ENCODE measurements at regions not wholly inside any gene's neighbourhood (a gene's known extent, or its start where the extent isn't known, plus 50 kb on each side); places are given as distances from the start of the nearest gene placed in this dataset.
"Not testable (repeated sequence)": the region's sequence is repeated elsewhere in the genome, so short reads cannot be mapped to it uniquely, and the experiment has no call there.

DNA sequence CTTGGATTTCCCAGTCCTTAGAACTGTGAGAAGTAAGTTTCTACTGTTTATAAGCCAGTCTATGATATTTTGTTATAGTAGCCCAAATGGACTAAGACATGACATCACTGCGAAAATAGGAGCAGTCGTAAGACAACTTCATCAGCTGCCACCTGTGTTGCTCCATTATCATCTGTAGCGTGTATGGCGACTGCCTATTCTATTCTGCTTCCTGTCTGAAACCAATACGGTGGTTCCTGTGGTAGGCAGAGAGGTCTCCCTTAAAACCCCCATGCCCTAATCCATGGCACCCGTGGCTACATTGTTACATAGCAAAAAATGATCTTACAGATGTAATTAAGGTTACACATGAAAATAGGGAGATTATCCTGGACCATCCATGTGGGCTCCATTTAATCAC lies 105.4 kb upstream of the FAT1 start:
- H3K27me3 ChIP-seq: no peaks in the 10 kb centered on the region
- DNase-seq: no peak
- no peak overlapping the region for H3K27ac ChIP-seq
- H3K4me1 ChIP-seq: no peaks in the 10 kb centered on the region; the same call in 1 of the 2 replicates
- no peaks in the 10 kb centered on the region for H3K36me3 ChIP-seq
- no peak overlapping the region for H3K4me3 ChIP-seq
- no peaks in the 10 kb centered on the region for H3K9me3 ChIP-seq (replicated peaks)

- Histone ChIP-seq H3K4me3 (no peak overlapping the region), H3K27me3 (no peaks in the 10 kb centered on the region), H3K36me3 (no peaks in the 10 kb centered on the region), H3K4me1 (no peaks in the 10 kb centered on the region; the same call in 1 of the 2 replicates), H3K9me3 (replicated peaks) (no peaks in the 10 kb centered on the region), H3K27ac (no peak overlapping the region)
- peak in 1 of 2 experiments; percentile 26 for DNase-seq
Observed at GRCh38 chr4:186829740-186830449, 106.2 kb upstream of the FAT1 start.

- H3K4me3 ChIP-seq: no peak overlapping the region
- no peaks in the 10 kb centered on the region for H3K27me3 ChIP-seq
- no peaks in the 10 kb centered on the region; the same call in 1 of the 2 replicates for H3K4me1 ChIP-seq
- H3K36me3 ChIP-seq: no peaks in the 10 kb centered on the region
- H3K27ac ChIP-seq: no peak overlapping the region
- no peak for DNase-seq
- H3K9me3 ChIP-seq (replicated peaks): no peaks in the 10 kb centered on the region
Observed at GRCh38 chr4:186831574-186831973, 107.9 kb upstream of the FAT1 start.

DNA sequence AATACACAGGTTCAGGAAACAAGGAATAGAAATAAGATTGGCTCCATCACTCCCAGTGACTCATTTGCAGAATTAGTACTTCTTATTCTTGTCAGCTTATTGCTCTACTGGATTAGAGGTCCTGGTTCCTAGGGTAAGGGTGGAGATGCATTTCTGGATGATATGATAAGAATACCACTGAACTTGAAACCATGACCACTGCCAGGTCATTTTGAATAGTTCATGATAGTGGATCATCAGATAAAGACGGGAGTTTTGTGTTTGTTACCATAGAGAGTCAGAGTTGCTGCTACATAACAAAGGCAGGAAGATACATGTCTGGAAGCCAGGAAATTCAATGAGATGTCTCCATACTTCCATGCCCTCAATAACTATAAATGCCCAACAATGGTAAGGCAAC lies 109.2 kb upstream of the FAT1 start:
- Histone ChIP-seq H3K36me3 (no peaks in the 10 kb centered on the region), H3K9me3 (replicated peaks) (no peaks in the 10 kb centered on the region), H3K4me3 (no peak overlapping the region), H3K4me1 (no peaks in the 10 kb centered on the region; the same call in 1 of the 2 replicates), H3K27ac (no peak overlapping the region), H3K27me3 (no peaks in the 10 kb centered on the region)
- DNase-seq: no peak

- not testable (repeated sequence) for H3K36me3 ChIP-seq; H3K27ac ChIP-seq; H3K27me3 ChIP-seq; DNase-seq; H3K4me3 ChIP-seq; H3K4me1 ChIP-seq; H3K9me3 ChIP-seq (replicated peaks)
Observed at GRCh38 chr4:186837463-186837862, 113.8 kb upstream of the FAT1 start.

DNA sequence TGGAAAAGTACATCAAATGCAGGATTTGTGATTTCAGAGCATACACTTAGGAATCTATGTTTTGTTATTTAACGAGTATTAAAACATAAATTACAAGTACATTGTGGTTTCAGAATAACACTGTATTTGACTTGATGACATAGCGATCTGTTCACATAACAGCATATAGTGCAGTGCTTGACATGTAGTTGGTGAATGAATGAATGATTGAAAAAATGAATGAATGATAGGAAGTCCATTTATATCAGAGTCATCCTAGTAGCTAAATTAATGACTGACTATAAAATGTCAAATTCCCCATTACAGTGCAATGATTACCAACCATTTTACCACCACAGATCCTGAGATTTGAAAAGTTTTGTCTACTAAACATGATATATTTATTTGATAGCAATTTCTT lies 114.6 kb upstream of the FAT1 start:
- Histone ChIP-seq H3K27me3 (no peaks in the 10 kb centered on the region), H3K27ac (no peak overlapping the region), H3K36me3 (no peaks in the 10 kb centered on the region), H3K9me3 (replicated peaks) (no peaks in the 10 kb centered on the region), H3K4me1 (no peaks in the 10 kb centered on the region; the same call in 1 of the 2 replicates), H3K4me3 (no peak overlapping the region)
- DNase-seq: no peak

DNA sequence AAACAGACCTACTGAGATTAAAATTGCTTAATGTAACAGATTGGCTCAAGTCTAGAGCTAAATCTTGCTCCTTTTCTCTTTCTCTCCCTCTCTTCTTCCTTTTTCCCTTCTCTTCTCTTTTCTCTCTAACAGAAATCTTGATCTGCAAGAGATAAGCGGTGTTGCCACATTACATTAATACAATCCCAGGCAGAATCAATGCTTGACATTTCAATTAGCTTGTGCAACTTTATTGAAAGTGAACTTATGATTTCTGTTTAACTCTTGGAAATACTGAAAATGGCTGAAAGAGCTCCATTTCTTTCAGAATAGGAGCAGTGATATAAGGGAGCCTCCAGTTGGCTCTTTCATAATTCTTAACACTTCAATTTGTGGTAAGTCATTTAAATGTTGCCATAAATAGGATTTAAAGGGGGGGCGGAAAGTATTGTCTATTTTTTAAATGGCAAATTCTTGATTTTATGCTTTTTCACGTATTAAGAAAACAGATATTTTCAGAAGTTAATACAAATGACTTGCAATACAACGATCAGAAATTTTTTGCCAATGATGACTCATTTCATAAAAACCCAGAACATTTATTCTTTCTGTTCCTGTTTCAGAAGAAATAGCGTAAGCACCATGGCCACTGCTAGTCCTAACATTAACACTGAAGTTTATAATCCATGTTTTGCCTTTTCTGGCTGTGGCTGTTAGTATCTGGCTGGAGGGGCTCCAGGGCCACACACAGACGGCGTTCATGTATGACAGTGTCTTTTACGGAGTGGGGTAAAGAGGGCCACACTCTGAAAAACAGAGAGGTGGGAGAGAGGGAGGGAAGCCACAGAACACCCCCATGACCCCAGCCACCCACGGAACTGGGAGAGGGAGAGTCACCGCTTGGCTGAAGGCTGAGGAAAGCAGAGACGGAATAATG lies 115.7 kb upstream of the FAT1 start:
- H3K27ac ChIP-seq: peak overlapping the region; percentile 52
- H3K9me3 ChIP-seq (replicated peaks): no peaks in the 10 kb centered on the region
- no peaks in the 10 kb centered on the region; the same call in 1 of the 2 replicates for H3K4me1 ChIP-seq
- H3K27me3 ChIP-seq: no peaks in the 10 kb centered on the region
- peak; percentile 19 to 21 for DNase-seq
- H3K4me3 ChIP-seq: peak overlapping the region; percentile 24; the same call in 1 of the 2 replicates
- no peaks in the 10 kb centered on the region for H3K36me3 ChIP-seq

GRCh38 chr4:186840222-186840701 lies 116.6 kb upstream of the FAT1 start:
- no peaks in the 10 kb centered on the region for H3K9me3 ChIP-seq (replicated peaks)
- no peak overlapping the region; the same call in 1 of the 2 replicates for H3K27ac ChIP-seq
- H3K4me1 ChIP-seq: no peaks in the 10 kb centered on the region; the same call in 1 of the 2 replicates
- no peaks in the 10 kb centered on the region for H3K36me3 ChIP-seq
- H3K4me3 ChIP-seq: peak overlapping the region; percentile 24; the same call in 1 of the 2 replicates
- no peak for DNase-seq
- H3K27me3 ChIP-seq: no peaks in the 10 kb centered on the region

DNA sequence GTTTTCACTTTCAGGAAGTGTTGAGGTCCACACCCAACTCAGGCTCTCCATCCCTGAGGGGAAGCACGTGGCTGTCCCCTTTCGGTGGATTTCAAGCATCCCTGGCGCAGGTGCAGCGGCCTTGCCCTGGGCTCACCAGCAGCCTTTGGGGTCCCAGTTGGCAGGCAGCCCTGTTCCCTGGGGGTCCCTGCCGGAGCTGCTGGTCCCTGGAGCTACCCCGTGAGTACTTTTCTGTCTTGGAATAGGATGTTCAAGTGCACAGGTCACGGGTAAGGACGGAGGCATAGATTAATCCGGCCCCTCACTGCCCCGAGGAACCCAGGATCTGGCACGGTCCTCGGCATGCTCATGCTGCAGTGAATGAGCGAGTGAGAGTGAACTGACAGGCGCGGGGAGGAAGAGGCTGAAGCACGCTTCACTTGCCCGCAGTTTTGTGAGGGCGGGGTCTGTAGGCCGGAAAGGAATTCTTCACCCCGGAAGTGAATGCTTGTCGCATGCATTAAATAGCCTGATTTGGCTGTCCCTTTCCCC lies 117.2 kb upstream of the FAT1 start:
- Histone ChIP-seq H3K9me3 (replicated peaks) (no peaks in the 10 kb centered on the region), H3K36me3 (no peaks in the 10 kb centered on the region), H3K27ac (no peak overlapping the region), H3K4me1 (peaks cover 3% of the 10 kb centered on the region; the same call in 1 of the 2 replicates), H3K4me3 (no peak overlapping the region), H3K27me3 (no peaks in the 10 kb centered on the region)
- DNase-seq: no peak

GRCh38 chr4:186844059-186844681 lies 120.5 kb upstream of the FAT1 start:
- peak; percentile 73 to 82 for DNase-seq
- H3K27ac ChIP-seq: peak overlapping the region; percentile 60
- peaks cover 3% of the 10 kb centered on the region; the same call in 1 of the 2 replicates for H3K4me1 ChIP-seq
- H3K9me3 ChIP-seq (replicated peaks): no peaks in the 10 kb centered on the region
- H3K27me3 ChIP-seq: no peaks in the 10 kb centered on the region
- peak overlapping the region; percentile 40 for H3K4me3 ChIP-seq
- no peaks in the 10 kb centered on the region for H3K36me3 ChIP-seq

GRCh38 chr4:186845137-186845842 lies 121.6 kb upstream of the FAT1 start:
- no peaks in the 10 kb centered on the region for H3K9me3 ChIP-seq (replicated peaks)
- DNase-seq: peak in 1 of 2 experiments; percentile 41
- no peaks in the 10 kb centered on the region for H3K27me3 ChIP-seq
- peak overlapping the region; percentile 60; the same call in 1 of the 2 replicates for H3K27ac ChIP-seq
- H3K4me1 ChIP-seq: peaks cover 3% of the 10 kb centered on the region; the same call in 1 of the 2 replicates
- H3K4me3 ChIP-seq: peak overlapping the region; percentile 40; the same call in 1 of the 2 replicates
- H3K36me3 ChIP-seq: no peaks in the 10 kb centered on the region

DNA sequence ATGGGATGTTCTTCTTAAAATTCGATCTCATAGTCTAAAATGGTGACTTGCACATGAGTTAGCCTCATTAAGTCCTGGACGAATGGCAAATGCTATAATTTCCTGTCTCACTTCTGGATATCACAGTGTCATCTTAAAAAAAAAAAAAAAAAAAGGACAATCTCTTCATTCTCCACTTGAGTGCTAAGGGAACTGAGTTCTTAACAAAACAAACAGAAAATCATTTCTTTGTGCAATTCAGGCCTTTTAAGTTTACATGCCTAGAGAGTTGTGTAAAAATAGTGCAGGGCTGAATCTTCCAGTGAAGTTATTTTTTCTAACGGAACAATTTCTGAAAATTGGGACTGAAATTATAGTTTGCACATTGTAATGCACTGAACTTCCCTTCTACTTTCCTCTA lies 122.8 kb upstream of the FAT1 start:
- no peaks in the 10 kb centered on the region for H3K36me3 ChIP-seq
- H3K9me3 ChIP-seq (replicated peaks): no peaks in the 10 kb centered on the region
- no peak overlapping the region for H3K27ac ChIP-seq
- peaks cover 3% of the 10 kb centered on the region; the same call in 1 of the 2 replicates for H3K4me1 ChIP-seq
- H3K4me3 ChIP-seq: no peak overlapping the region
- DNase-seq: no peak
- no peaks in the 10 kb centered on the region for H3K27me3 ChIP-seq

- not testable (repeated sequence) for H3K4me3 ChIP-seq; H3K9me3 ChIP-seq (replicated peaks); H3K27me3 ChIP-seq; DNase-seq; H3K27ac ChIP-seq; H3K36me3 ChIP-seq; H3K4me1 ChIP-seq
Observed at GRCh38 chr4:186847429-186848131, 123.9 kb upstream of the FAT1 start.
